ENCODE measurements at regions not wholly inside any gene's neighbourhood (a gene's known extent, or its start where the extent isn't known, plus 50 kb on each side); places are given as distances from the start of the nearest gene placed in this dataset.
"Not testable (repeated sequence)": the region's sequence is repeated elsewhere in the genome, so short reads cannot be mapped to it uniquely, and the experiment has no call there.

- TF ChIP-seq GATA2 (IDR thresholded peaks at IDR 0.05; ENCODE audit: insufficient read depth, insufficient read length, low read depth, low read length) (no peak), CTCF (IDR thresholded peaks at IDR 0.05; ENCODE audit: extremely low read depth in 1 of 2, insufficient read depth in 1 of 2, low read depth in 1 of 2, low read length in 2 of 2) (no peak), JUN (IDR thresholded peaks at IDR 0.05; ENCODE audit: borderline replicate concordance, insufficient read depth, insufficient read length, low read depth) (peak; percentile 57)
- H3K4me1 ChIP-seq (ENCODE audit: control insufficient read depth, extremely low read depth, insufficient read depth, low read length), result peaks cover 3% of the 10 kb centered on the region
- H3K36me3 ChIP-seq (ENCODE audit: control insufficient read depth in 2 of 2, extremely low read depth in 1 of 2, insufficient read depth in 2 of 2, low read length in 2 of 2), result no peaks in the 10 kb centered on the region
- H3K9me1 ChIP-seq (replicated peaks; ENCODE audit: control insufficient read depth, extremely low read depth, insufficient read depth, low read length), result no peaks in the 10 kb centered on the region
- H2AFZ ChIP-seq (ENCODE audit: low read depth, low read length), result no peak overlapping the region
- no peaks in the 10 kb centered on the region for H3K79me2 ChIP-seq (ENCODE audit: control insufficient read depth, insufficient read depth, low read length)
- H3K9me3 ChIP-seq (replicated peaks; ENCODE audit: control insufficient read depth, insufficient read depth, low read length), result no peaks in the 10 kb centered on the region
- H3K9ac ChIP-seq (replicated peaks; ENCODE audit: extremely low read depth, insufficient read depth, low read length), result no peak overlapping the region
- H3K27ac ChIP-seq (ENCODE audit: insufficient read depth, low read depth, low read length), result no peak overlapping the region
- H3K27me3 ChIP-seq (ENCODE audit: control insufficient read depth in 2 of 2, insufficient read depth in 2 of 2, low read length in 2 of 2), result no peaks in the 10 kb centered on the region
- H4K20me1 ChIP-seq (replicated peaks; ENCODE audit: control insufficient read depth, extremely low read depth, insufficient read depth, low read length), result no peaks in the 10 kb centered on the region
- H3K4me3 ChIP-seq (replicated peaks in 1 of 3; ENCODE audit: insufficient read depth in 1 of 3, low read depth in 1 of 3, low read length in 3 of 3), result no peak overlapping the region
- DNase-seq (ENCODE audit: low read depth, low spot score), result peak; percentile 50
- ChIA-PET POLR2A (no interaction called here), CTCF (interaction anchor here (0.6 to 1.2 kb wide), 4 partner anchors 11 to 279 kb away, joined by 3 to 4 read pairs (median 4); no protein-coding TSS in a partner anchor)
- intact Hi-C loops (cut with micrococcal nuclease), result loop anchor here (10.0 kb wide), 1 partner anchor 703 kb away; no protein-coding TSS in a partner anchor
- no peak for FAIRE-seq
- H3K4me2 ChIP-seq (ENCODE audit: insufficient read depth, low read length), result no peak overlapping the region
- dilution Hi-C loops (cut with MboI; ENCODE audit: extremely low pct_ligation_motif_present, low sequenced_read_pairs), result no loop called here
- no TSS peak for BruUV-seq (replicated peaks)
Measured at GRCh38 chr15:35181538-35181937, 96.4 kb upstream of the NANOGP8 start.

- CTCF ChIA-PET, result no interaction called here
- no peaks in the 10 kb centered on the region for H3K79me2 ChIP-seq (ENCODE audit: control insufficient read depth, insufficient read depth, low read length)
- intact Hi-C loops (cut with micrococcal nuclease) (loop anchor here (10.0 kb wide), 1 partner anchor 705 kb away; no protein-coding TSS in a partner anchor), dilution Hi-C loops (cut with MboI; ENCODE audit: extremely low pct_ligation_motif_present, low sequenced_read_pairs) (no loop called here)
- no peaks in the 10 kb centered on the region for H4K20me1 ChIP-seq (replicated peaks; ENCODE audit: control insufficient read depth, extremely low read depth, insufficient read depth, low read length)
- POLR2A ChIA-PET, result no interaction called here
- H3K9ac ChIP-seq (replicated peaks; ENCODE audit: extremely low read depth, insufficient read depth, low read length), result no peak overlapping the region
- no peaks in the 10 kb centered on the region for H3K9me3 ChIP-seq (replicated peaks; ENCODE audit: control insufficient read depth, insufficient read depth, low read length)
- no peak overlapping the region for H3K27ac ChIP-seq (ENCODE audit: insufficient read depth, low read depth, low read length)
- no peak overlapping the region for H2AFZ ChIP-seq (ENCODE audit: low read depth, low read length)
- H3K36me3 ChIP-seq (ENCODE audit: control insufficient read depth in 2 of 2, extremely low read depth in 1 of 2, insufficient read depth in 2 of 2, low read length in 2 of 2), result no peaks in the 10 kb centered on the region
- no TSS peak for BruUV-seq (replicated peaks)
- H3K9me1 ChIP-seq (replicated peaks; ENCODE audit: control insufficient read depth, extremely low read depth, insufficient read depth, low read length), result no peaks in the 10 kb centered on the region
- peaks cover 3% of the 10 kb centered on the region for H3K4me1 ChIP-seq (ENCODE audit: control insufficient read depth, extremely low read depth, insufficient read depth, low read length)
- FAIRE-seq (no peak), DNase-seq (ENCODE audit: low read depth, low spot score) (no peak)
- H3K4me2 ChIP-seq (ENCODE audit: insufficient read depth, low read length), result no peak overlapping the region
- TF ChIP-seq MAX (IDR thresholded peaks at IDR 0.05; ENCODE audit: insufficient read depth, insufficient read length) (no peak), GATA2 (IDR thresholded peaks at IDR 0.05; ENCODE audit: insufficient read depth, insufficient read length, low read depth, low read length) (no peak), POLR2AphosphoS5 (IDR thresholded peaks at IDR 0.05; ENCODE audit: insufficient read depth, low read depth, low read length) (no peak), POLR2A (IDR thresholded peaks at IDR 0.05; ENCODE audit: low read depth, low read length) (no peak), FOS (IDR thresholded peaks at IDR 0.05; ENCODE audit: borderline replicate concordance, insufficient read depth, low read length) (no peak), MYC (IDR thresholded peaks at IDR 0.05; ENCODE audit: low read depth, low read length) (no peak), JUN (IDR thresholded peaks at IDR 0.05; ENCODE audit: borderline replicate concordance, insufficient read depth, insufficient read length, low read depth) (no peak)
- no peak overlapping the region for H3K4me3 ChIP-seq (replicated peaks in 1 of 3; ENCODE audit: insufficient read depth in 1 of 3, low read depth in 1 of 3, low read length in 3 of 3)
- H3K27me3 ChIP-seq (ENCODE audit: control insufficient read depth in 2 of 2, insufficient read depth in 2 of 2, low read length in 2 of 2), result no peaks in the 10 kb centered on the region
Measured at GRCh38 chr15:35179739-35180138, 94.6 kb upstream of the NANOGP8 start.

GRCh38 chr15:35178186-35178585, 93.1 kb upstream of the NANOGP8 start:
- H4K20me1 ChIP-seq (replicated peaks; ENCODE audit: control insufficient read depth, extremely low read depth, insufficient read depth, low read length); H3K4me3 ChIP-seq (replicated peaks in 1 of 3; ENCODE audit: insufficient read depth in 1 of 3, low read depth in 1 of 3, low read length in 3 of 3); H3K79me2 ChIP-seq (ENCODE audit: control insufficient read depth, insufficient read depth, low read length); intact Hi-C loops (cut with micrococcal nuclease); BruUV-seq (replicated peaks); H3K4me2 ChIP-seq (ENCODE audit: insufficient read depth, low read length); dilution Hi-C loops (cut with MboI; ENCODE audit: extremely low pct_ligation_motif_present, low sequenced_read_pairs); H3K9me1 ChIP-seq (replicated peaks; ENCODE audit: control insufficient read depth, extremely low read depth, insufficient read depth, low read length); H3K9ac ChIP-seq (replicated peaks; ENCODE audit: extremely low read depth, insufficient read depth, low read length); H3K36me3 ChIP-seq (ENCODE audit: control insufficient read depth in 2 of 2, extremely low read depth in 1 of 2, insufficient read depth in 2 of 2, low read length in 2 of 2); H3K9me3 ChIP-seq (replicated peaks; ENCODE audit: control insufficient read depth, insufficient read depth, low read length); H2AFZ ChIP-seq (ENCODE audit: low read depth, low read length); H3K4me1 ChIP-seq (ENCODE audit: control insufficient read depth, extremely low read depth, insufficient read depth, low read length); H3K27ac ChIP-seq (ENCODE audit: insufficient read depth, low read depth, low read length); DNase-seq (ENCODE audit: low read depth, low spot score); POLR2A ChIA-PET; FAIRE-seq; H3K27me3 ChIP-seq (ENCODE audit: control insufficient read depth in 2 of 2, insufficient read depth in 2 of 2, low read length in 2 of 2); CTCF ChIA-PET: not testable (repeated sequence)

Data from endothelial cell of umbilical vein (primary cell).